Right atrium auricular region (tissue), 2 donors: ENCODE measurements at regions not wholly inside any gene's neighbourhood (a gene's known extent, or its start where the extent isn't known, plus 50 kb on each side); places are given as distances from the start of the nearest gene placed in this dataset.

Source experiments
- DNase-seq: peaks from one replicate; pipeline ENCODE4 v3.0.0-alpha.2; 2019; ENCODE audit warnings: low spot score
- H3K27ac ChIP-seq, 2 donors: fragments of 200-600 bp; sonication (generic); 1 replicate in 1 of 2; 2 replicates in 1 of 2; pipeline ENCODE4 v1.5.1; 2016 to 2019
- H3K27me3 ChIP-seq, 2 donors: fragments of 200-600 bp; sonication (generic); one replicate each; pipeline versions ENCODE4 v1.5.1 to v1.6.0; 2017 to 2019
- H3K36me3 ChIP-seq: fragments of 200-600 bp; sonication (generic); one replicate; pipeline ENCODE4 v1.5.1; 2016
- H3K4me1 ChIP-seq, 2 donors: fragments of 200-600 bp; sonication (generic); one replicate each; pipeline versions ENCODE4 v1.5.1 to v1.6.0; 2017 to 2019
- H3K4me3 ChIP-seq, 2 donors: fragments of 200-600 bp; sonication (generic); 1 replicate in 1 of 2; 2 replicates in 1 of 2; pipeline ENCODE4 v1.5.1; 2017 to 2019; ENCODE audit warnings: mild to moderate bottlenecking in 1 of 2, moderate library complexity in 1 of 2
- H3K9me3 ChIP-seq, 2 donors: fragments of 200-600 bp; sonication (generic); one replicate each; pipeline ENCODE4 v1.5.1; 2019
- CTCF ChIP-seq, 2 donors: fragments of 200-600 bp; sonication (generic); IDR thresholded peaks; one replicate each; pipeline ENCODE4 v1.5.1; 2019; ENCODE audit warnings: antibody characterized with exemption in 2 of 2

- no peaks in the 10 kb centered on the region for H3K36me3 ChIP-seq
- H3K4me3 ChIP-seq = no peak overlapping the region
- DNase-seq = no peak
- no peaks in the 10 kb centered on the region for H3K4me1 ChIP-seq
- no peak for TF ChIP-seq CTCF (IDR thresholded peaks at IDR 0.05)
- no peaks in the 10 kb centered on the region for H3K27me3 ChIP-seq
- no peaks in the 10 kb centered on the region for H3K9me3 ChIP-seq
- no peak overlapping the region for H3K27ac ChIP-seq
These were observed 155.3 kb upstream of the ALKAL2 start for GRCh38 chr2:443216-443615.

- no peaks in the 10 kb centered on the region for H3K36me3 ChIP-seq
- H3K27ac ChIP-seq = no peak overlapping the region
- no peaks in the 10 kb centered on the region for H3K27me3 ChIP-seq
- no peaks in the 10 kb centered on the region for H3K9me3 ChIP-seq
- no peak for DNase-seq
- no peak overlapping the region for H3K4me3 ChIP-seq
- no peak for TF ChIP-seq CTCF (IDR thresholded peaks at IDR 0.05)
- no peaks in the 10 kb centered on the region for H3K4me1 ChIP-seq
These were observed 153.5 kb upstream of the ALKAL2 start for GRCh38 chr2:441258-442022.

- H3K36me3 ChIP-seq = no peaks in the 10 kb centered on the region
- no peaks in the 10 kb centered on the region for H3K4me1 ChIP-seq
- H3K4me3 ChIP-seq = no peak overlapping the region
- TF ChIP-seq CTCF (IDR thresholded peaks at IDR 0.05) = no peak
- H3K9me3 ChIP-seq = no peaks in the 10 kb centered on the region
- no peak for DNase-seq
- no peak overlapping the region for H3K27ac ChIP-seq
- H3K27me3 ChIP-seq = no peaks in the 10 kb centered on the region
These were observed 152.5 kb upstream of the ALKAL2 start for GRCh38 chr2:440403-440740.

- no peak overlapping the region for H3K27ac ChIP-seq
- no peaks in the 10 kb centered on the region for H3K4me1 ChIP-seq
- H3K9me3 ChIP-seq = no peaks in the 10 kb centered on the region
- TF ChIP-seq CTCF (IDR thresholded peaks at IDR 0.05) = no peak
- no peak for DNase-seq
- no peaks in the 10 kb centered on the region for H3K36me3 ChIP-seq
- H3K4me3 ChIP-seq = no peak overlapping the region
- H3K27me3 ChIP-seq = no peaks in the 10 kb centered on the region
These were observed 151.9 kb upstream of the ALKAL2 start for GRCh38 chr2:439556-440402.

GRCh38 chr2:439077-439476, 151.2 kb upstream of the ALKAL2 start:
- no peak overlapping the region for H3K27ac ChIP-seq
- H3K9me3 ChIP-seq = no peaks in the 10 kb centered on the region
- H3K27me3 ChIP-seq = no peaks in the 10 kb centered on the region
- no peak for DNase-seq
- H3K4me1 ChIP-seq = no peaks in the 10 kb centered on the region
- H3K36me3 ChIP-seq = no peaks in the 10 kb centered on the region
- no peak overlapping the region for H3K4me3 ChIP-seq
- no peak for TF ChIP-seq CTCF (IDR thresholded peaks at IDR 0.05)
